ENCODE measurements at regions not wholly inside any gene's neighbourhood (a gene's known extent, or its start where the extent isn't known, plus 50 kb on each side); places are given as distances from the start of the nearest gene placed in this dataset.
"Not testable (repeated sequence)": the region's sequence is repeated elsewhere in the genome, so short reads cannot be mapped to it uniquely, and the experiment has no call there.

GRCh38 chr6:139881728-139882211, 507.3 kb upstream of the CITED2 start:
- peak; percentile 55 for DNase-seq (ENCODE audit: low read depth)

- DNase-seq (ENCODE audit: low read depth) = no peak
These were observed 506.8 kb upstream of the CITED2 start for GRCh38 chr6:139881236-139881635.

- no peak for DNase-seq (ENCODE audit: low read depth)
These were observed 505.4 kb upstream of the CITED2 start for GRCh38 chr6:139879823-139880356.

GRCh38 chr6:139879241-139879640, 504.8 kb upstream of the CITED2 start:
- DNase-seq (ENCODE audit: low read depth) = not testable (repeated sequence)

- DNase-seq (ENCODE audit: low read depth) = no peak
These were observed 503.5 kb upstream of the CITED2 start for GRCh38 chr6:139877828-139878405.

GRCh38 chr6:139872665-139873064, 498.2 kb upstream of the CITED2 start:
- DNase-seq (ENCODE audit: low read depth) = no peak

- DNase-seq (ENCODE audit: low read depth) = no peak
These were observed 497.5 kb upstream of the CITED2 start for GRCh38 chr6:139871803-139872510.

GRCh38 chr6:139871165-139871710, 496.8 kb upstream of the CITED2 start:
- DNase-seq (ENCODE audit: low read depth) = no peak

GRCh38 chr6:139868576-139868975, 494.1 kb upstream of the CITED2 start:
- DNase-seq (ENCODE audit: low read depth) = no peak

- no peak for DNase-seq (ENCODE audit: low read depth)
These were observed 489.5 kb upstream of the CITED2 start for GRCh38 chr6:139863964-139864363.

GRCh38 chr6:139863346-139863745, 488.9 kb upstream of the CITED2 start:
- DNase-seq (ENCODE audit: low read depth) = no peak

- DNase-seq (ENCODE audit: low read depth) = no peak
These were observed 487.9 kb upstream of the CITED2 start for GRCh38 chr6:139862311-139862710.

GRCh38 chr6:139860203-139860602, 485.8 kb upstream of the CITED2 start:
- DNase-seq (ENCODE audit: low read depth) = no peak

- no peak for DNase-seq (ENCODE audit: low read depth)
These were observed 484.0 kb upstream of the CITED2 start for GRCh38 chr6:139858429-139858828.

- no peak for DNase-seq (ENCODE audit: low read depth)
These were observed 482.7 kb upstream of the CITED2 start for GRCh38 chr6:139857143-139857542.

- no peak for DNase-seq (ENCODE audit: low read depth)
These were observed 482.1 kb upstream of the CITED2 start for GRCh38 chr6:139856562-139856961.

- DNase-seq (ENCODE audit: low read depth) = peak; percentile 21
These were observed 481.3 kb upstream of the CITED2 start for GRCh38 chr6:139855671-139856311.

GRCh38 chr6:139853302-139853992, 479.0 kb upstream of the CITED2 start:
- DNase-seq (ENCODE audit: low read depth) = peak; percentile 17

- DNase-seq (ENCODE audit: low read depth) = peak; percentile 13
These were observed 478.2 kb upstream of the CITED2 start for GRCh38 chr6:139852488-139853140.

GRCh38 chr6:139852067-139852466, 477.6 kb upstream of the CITED2 start:
- DNase-seq (ENCODE audit: low read depth) = no peak

- no peak for DNase-seq (ENCODE audit: low read depth)
These were observed 476.8 kb upstream of the CITED2 start for GRCh38 chr6:139851206-139851605.

All from myocyte (in vitro differentiated cells).